ENCODE measurements at regions not wholly inside any gene's neighbourhood (a gene's known extent, or its start where the extent isn't known, plus 50 kb on each side); places are given as distances from the start of the nearest gene placed in this dataset.

GRCh38 chr16:86635926-86636325 is 57.6 kb downstream of the FOXL1 start:
- TF ChIP-seq CTCF (conservative IDR thresholded peaks at IDR 0.05 in 1 of 2, IDR thresholded peaks at IDR 0.05 in 1 of 2; ENCODE audit: low read depth in 1 of 2, low read length in 2 of 2), result no peak
- TF ChIP-seq EZH2 (IDR thresholded peaks at IDR 0.05; ENCODE audit: low read length, missing control alignments), result no peak
